ENCODE measurements at regions not wholly inside any gene's neighbourhood (a gene's known extent, or its start where the extent isn't known, plus 50 kb on each side); places are given as distances from the start of the nearest gene placed in this dataset.
"Not testable (repeated sequence)": the region's sequence is repeated elsewhere in the genome, so short reads cannot be mapped to it uniquely, and the experiment has no call there.

- not testable (repeated sequence) for TF ChIP-seq CTCF (IDR thresholded peaks at IDR 0.05; ENCODE audit: borderline replicate concordance, extremely low read depth, low read length, poor library complexity, severe bottlenecking); EZH2 (IDR thresholded peaks at IDR 0.05; ENCODE audit: borderline replicate concordance, low read depth, low read length, severe bottlenecking)
Measured at GRCh38 chr5:100079163-100079562, 456.0 kb upstream of the FAM174A start.
